Activated naive CD8-positive, alpha-beta T cell treated with anti-CD3 and anti-CD28 coated beads, Interleukin-2, amount 10 ng/mL, durations not matched to agents 7 days and 5 days (primary cell): ENCODE measurements at regions not wholly inside any gene's neighbourhood (a gene's known extent, or its start where the extent isn't known, plus 50 kb on each side); places are given as distances from the start of the nearest gene placed in this dataset.

Source experiments
- ATAC-seq: fragments of 150-1000 bp; cut with Tn5 transposase; one replicate; pipeline ENCODE4 v1.10.0; 2021; ENCODE audit warnings: low read depth, moderate library complexity
- POLR2A ChIA-PET: fragments of 350-600 bp; sonication (Branson Sonifier 250); formaldehyde crosslinking; loops from one replicate; lab custom pipeline; 2021; ENCODE audit warnings: antibody characterized with exemption; lab: Charles Lee
- DNase-seq: peaks from one replicate; pipeline ENCODE4 v3.0.0; 2021
- H3K27ac Mint-ChIP-seq: one replicate; pipeline ENCODE4 v1.8.0; 2022; ENCODE audit warnings: mild to moderate bottlenecking, mixed read lengths
- H3K27me3 Mint-ChIP-seq: one replicate; pipeline ENCODE4 v1.8.0; 2022; ENCODE audit warnings: mild to moderate bottlenecking, moderate library complexity, mixed read lengths
- H3K36me3 Mint-ChIP-seq: one replicate; pipeline ENCODE4 v1.8.0; 2021; ENCODE audit warnings: mild to moderate bottlenecking, mixed read lengths
- H3K4me1 Mint-ChIP-seq: one replicate; pipeline ENCODE4 v1.8.0; 2021; ENCODE audit warnings: mixed read lengths
- H3K4me3 Mint-ChIP-seq: one replicate; pipeline ENCODE4 v1.8.0; 2022; ENCODE audit warnings: mild to moderate bottlenecking, moderate library complexity, mixed read lengths
- H3K9me3 Mint-ChIP-seq: one replicate; pipeline ENCODE4 v1.8.0; 2021; ENCODE audit warnings: mixed read lengths

- no peaks in the 10 kb centered on the region for H3K36me3 Mint-ChIP-seq
- DNase-seq: no peak
- no peak for ATAC-seq
- no peak overlapping the region for H3K27ac Mint-ChIP-seq
- POLR2A ChIA-PET: no interaction called here
- peaks cover 4% of the 10 kb centered on the region for H3K9me3 Mint-ChIP-seq
- no peaks in the 10 kb centered on the region for H3K4me1 Mint-ChIP-seq
- no peak overlapping the region for H3K4me3 Mint-ChIP-seq
- H3K27me3 Mint-ChIP-seq: no peaks in the 10 kb centered on the region
Measured at GRCh38 chr20:12455148-12455547, 537.5 kb downstream of the BTBD3 start.

GRCh38 chr20:12458241-12458640 is 540.5 kb downstream of the BTBD3 start:
- H3K4me1 Mint-ChIP-seq: no peaks in the 10 kb centered on the region
- no peak for DNase-seq
- H3K27me3 Mint-ChIP-seq: no peaks in the 10 kb centered on the region
- POLR2A ChIA-PET: no interaction called here
- ATAC-seq: no peak
- peaks cover 1% of the 10 kb centered on the region for H3K9me3 Mint-ChIP-seq
- no peaks in the 10 kb centered on the region for H3K36me3 Mint-ChIP-seq
- H3K4me3 Mint-ChIP-seq: no peak overlapping the region
- H3K27ac Mint-ChIP-seq: no peak overlapping the region

DNA sequence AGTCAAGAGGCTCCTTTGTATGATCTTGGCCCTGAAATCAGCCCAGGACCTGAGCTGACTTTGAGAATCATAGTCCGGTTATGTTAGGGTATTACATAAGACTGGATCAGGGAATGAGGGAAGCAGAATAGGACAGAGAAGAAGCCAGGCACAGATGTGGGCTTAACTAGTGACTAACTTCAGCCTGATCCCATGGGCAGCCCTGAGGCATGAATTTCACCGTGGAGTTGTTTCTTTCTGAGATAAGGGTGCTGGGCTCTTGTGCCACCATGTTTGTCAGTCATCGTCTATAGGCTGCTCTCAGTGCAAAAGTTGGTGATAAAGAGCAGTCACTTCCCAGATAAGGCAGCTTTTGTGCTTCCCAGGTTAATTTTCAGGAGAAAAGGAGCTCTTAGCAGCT is 544.7 kb upstream of the SPTLC3 start:
- Mint-ChIP-seq H3K36me3 (no peaks in the 10 kb centered on the region), H3K27ac (no peak overlapping the region), H3K4me3 (no peak overlapping the region), H3K4me1 (no peaks in the 10 kb centered on the region), H3K9me3 (peaks cover 9% of the 10 kb centered on the region), H3K27me3 (no peaks in the 10 kb centered on the region)
- ATAC-seq (no peak), DNase-seq (no peak)
- POLR2A ChIA-PET: no interaction called here

GRCh38 chr20:12466915-12467314 is 541.9 kb upstream of the SPTLC3 start:
- Mint-ChIP-seq H3K4me3 (no peak overlapping the region), H3K27ac (no peak overlapping the region), H3K9me3 (peaks cover 9% of the 10 kb centered on the region), H3K4me1 (no peaks in the 10 kb centered on the region), H3K36me3 (no peaks in the 10 kb centered on the region), H3K27me3 (no peaks in the 10 kb centered on the region)
- no peak for ATAC-seq
- POLR2A ChIA-PET: no interaction called here
- no peak for DNase-seq

- no peak for DNase-seq
Measured at GRCh38 chr20:12467758-12468157, 541.0 kb upstream of the SPTLC3 start.

DNA sequence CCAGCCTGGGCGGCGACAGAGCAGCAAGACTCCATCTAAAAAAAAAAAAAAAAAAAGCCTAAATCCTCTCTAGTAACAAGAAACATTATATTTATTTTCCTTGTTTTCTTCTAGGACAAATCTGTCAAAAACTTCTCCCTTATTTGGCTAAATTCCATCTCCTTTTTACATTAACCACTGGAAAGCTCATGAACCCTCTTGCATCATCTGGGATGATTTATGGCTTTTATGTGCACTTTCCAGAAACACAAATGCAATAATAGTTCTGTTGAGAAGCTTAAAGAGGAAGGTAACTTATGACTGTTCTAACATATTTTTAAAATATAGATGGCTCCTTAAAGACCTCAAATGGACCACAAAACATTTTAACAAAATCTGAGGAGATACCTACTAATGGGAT is 526.1 kb upstream of the SPTLC3 start:
- POLR2A ChIA-PET: no interaction called here
- Mint-ChIP-seq H3K9me3 (peaks cover 6% of the 10 kb centered on the region), H3K4me1 (no peaks in the 10 kb centered on the region), H3K4me3 (no peak overlapping the region), H3K27ac (no peak overlapping the region), H3K36me3 (no peaks in the 10 kb centered on the region), H3K27me3 (peaks cover 1% of the 10 kb centered on the region)
- ATAC-seq (no peak), DNase-seq (no peak)

More at GRCh38 chr20:12467758-12468157, 541.0 kb upstream of the SPTLC3 start:
- H3K27me3 Mint-ChIP-seq: no peaks in the 10 kb centered on the region
- ATAC-seq: no peak
- no peak overlapping the region for H3K27ac Mint-ChIP-seq
- H3K9me3 Mint-ChIP-seq: peaks cover 9% of the 10 kb centered on the region
- no peaks in the 10 kb centered on the region for H3K36me3 Mint-ChIP-seq
- H3K4me3 Mint-ChIP-seq: no peak overlapping the region
- no peaks in the 10 kb centered on the region for H3K4me1 Mint-ChIP-seq
- POLR2A ChIA-PET: no interaction called here

DNA sequence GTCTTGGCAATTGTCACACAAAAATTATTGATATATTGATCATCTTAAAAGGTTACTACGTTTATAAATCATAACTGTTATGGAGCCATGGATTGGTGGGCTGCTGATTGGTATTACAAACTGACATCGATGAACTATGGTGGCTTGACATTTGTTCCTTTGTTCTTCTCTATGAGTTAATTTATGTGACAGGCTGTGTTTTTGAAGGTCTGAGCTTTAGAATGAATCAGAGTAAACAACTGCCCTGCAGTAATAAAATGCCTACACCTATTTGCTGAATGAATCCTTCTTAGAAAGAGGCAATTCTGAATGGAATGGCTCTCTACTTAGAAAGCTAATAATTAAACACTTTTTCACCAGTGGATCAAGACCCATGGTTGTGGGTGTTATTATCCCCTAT is 506.3 kb upstream of the SPTLC3 start:
- no peaks in the 10 kb centered on the region for H3K36me3 Mint-ChIP-seq
- peaks cover 2% of the 10 kb centered on the region for H3K9me3 Mint-ChIP-seq
- ATAC-seq (no peak), DNase-seq (no peak)
- H3K27ac Mint-ChIP-seq: no peak overlapping the region
- no peak overlapping the region for H3K4me3 Mint-ChIP-seq
- H3K4me1 Mint-ChIP-seq: no peaks in the 10 kb centered on the region
- H3K27me3 Mint-ChIP-seq: no peaks in the 10 kb centered on the region
- POLR2A ChIA-PET: no interaction called here

- ATAC-seq: no peak
- no peak overlapping the region for H3K27ac Mint-ChIP-seq
Measured at GRCh38 chr20:12504779-12505178, 504.0 kb upstream of the SPTLC3 start.

DNA sequence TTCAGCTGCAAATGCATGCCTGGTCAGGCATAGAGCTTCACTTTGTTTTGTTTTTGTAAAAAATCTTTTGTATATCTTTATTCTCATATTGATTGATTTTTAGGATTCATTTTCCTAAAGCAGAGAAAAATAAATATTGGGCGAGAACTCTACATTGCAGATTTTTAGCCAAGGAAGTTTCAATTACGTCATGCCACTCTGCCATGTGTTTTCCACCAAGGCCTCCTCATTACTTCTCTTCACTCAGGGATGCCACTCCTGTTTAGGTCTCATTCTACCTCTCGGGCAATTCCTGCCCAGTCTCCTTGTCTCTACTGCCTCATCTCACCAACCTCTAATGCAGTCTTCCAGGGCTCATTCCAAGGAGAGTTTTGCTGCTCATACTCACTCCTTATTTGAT is 497.3 kb upstream of the SPTLC3 start:
- no peak for ATAC-seq
- no peak for DNase-seq
- no peaks in the 10 kb centered on the region for H3K36me3 Mint-ChIP-seq
- peaks cover 4% of the 10 kb centered on the region for H3K9me3 Mint-ChIP-seq
- POLR2A ChIA-PET: no interaction called here
- H3K4me3 Mint-ChIP-seq: no peak overlapping the region
- H3K27me3 Mint-ChIP-seq: no peaks in the 10 kb centered on the region
- no peaks in the 10 kb centered on the region for H3K4me1 Mint-ChIP-seq
- H3K27ac Mint-ChIP-seq: no peak overlapping the region

More at GRCh38 chr20:12504779-12505178, 504.0 kb upstream of the SPTLC3 start:
- Mint-ChIP-seq H3K27me3 (no peaks in the 10 kb centered on the region), H3K4me3 (no peak overlapping the region), H3K9me3 (peaks cover 4% of the 10 kb centered on the region), H3K4me1 (no peaks in the 10 kb centered on the region), H3K36me3 (no peaks in the 10 kb centered on the region)
- DNase-seq: no peak
- POLR2A ChIA-PET: no interaction called here

GRCh38 chr20:12512755-12513154 is 496.0 kb upstream of the SPTLC3 start:
- no peaks in the 10 kb centered on the region for H3K27me3 Mint-ChIP-seq
- DNase-seq (no peak), ATAC-seq (no peak)
- no peaks in the 10 kb centered on the region for H3K36me3 Mint-ChIP-seq
- POLR2A ChIA-PET: no interaction called here
- H3K4me3 Mint-ChIP-seq: no peak overlapping the region
- no peak overlapping the region for H3K27ac Mint-ChIP-seq
- no peaks in the 10 kb centered on the region for H3K4me1 Mint-ChIP-seq
- H3K9me3 Mint-ChIP-seq: peaks cover 2% of the 10 kb centered on the region

DNA sequence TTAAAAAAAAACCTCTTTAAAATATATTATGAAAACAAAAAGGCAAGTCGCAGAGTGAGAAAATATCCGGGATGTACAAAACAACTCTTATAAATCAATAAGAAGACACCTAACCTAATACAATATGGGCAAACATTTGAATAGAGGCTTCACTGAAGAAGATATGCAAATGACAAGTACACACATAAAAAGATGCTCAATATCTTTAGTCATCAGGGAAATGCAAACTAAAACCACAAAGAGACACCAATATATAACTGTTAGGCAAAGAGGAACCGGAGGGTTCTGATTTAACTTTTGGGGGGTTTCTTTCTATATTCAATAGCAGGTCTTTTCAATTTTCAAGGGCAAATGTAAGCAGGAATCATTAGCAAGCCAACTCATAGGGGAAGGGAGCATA is 480.7 kb upstream of the SPTLC3 start:
- H3K4me1 Mint-ChIP-seq: no peaks in the 10 kb centered on the region
- H3K27ac Mint-ChIP-seq: no peak overlapping the region
- H3K9me3 Mint-ChIP-seq: peaks cover 1% of the 10 kb centered on the region
- POLR2A ChIA-PET: no interaction called here
- H3K36me3 Mint-ChIP-seq: no peaks in the 10 kb centered on the region
- ATAC-seq: no peak
- H3K4me3 Mint-ChIP-seq: no peak overlapping the region
- no peak for DNase-seq
- no peaks in the 10 kb centered on the region for H3K27me3 Mint-ChIP-seq

DNA sequence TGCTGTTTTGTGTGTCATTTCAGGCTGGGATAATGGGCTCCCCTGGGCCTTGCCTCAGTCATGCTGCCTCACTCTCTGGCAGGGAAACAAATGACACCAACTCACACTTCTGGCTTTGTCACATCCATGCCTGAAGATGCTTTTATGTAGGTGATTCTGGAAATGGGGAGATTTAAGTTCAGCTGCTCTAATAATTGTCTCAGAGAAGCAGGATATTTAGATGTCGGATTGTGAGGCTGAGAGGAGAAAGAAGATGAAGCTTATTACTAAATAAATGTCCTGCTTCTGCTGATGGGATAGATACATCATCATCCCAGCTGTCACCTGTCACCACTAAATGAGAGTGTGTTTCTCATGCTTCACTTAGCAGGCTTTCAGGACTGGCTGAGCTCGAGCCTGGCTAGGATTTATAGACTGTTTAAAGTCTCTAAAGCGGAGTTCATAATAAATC is 480.2 kb upstream of the SPTLC3 start:
- H3K4me1 Mint-ChIP-seq: no peaks in the 10 kb centered on the region
- no peaks in the 10 kb centered on the region for H3K36me3 Mint-ChIP-seq
- no peak overlapping the region for H3K27ac Mint-ChIP-seq
- no peaks in the 10 kb centered on the region for H3K27me3 Mint-ChIP-seq
- ATAC-seq (no peak), DNase-seq (no peak)
- peaks cover 1% of the 10 kb centered on the region for H3K9me3 Mint-ChIP-seq
- no peak overlapping the region for H3K4me3 Mint-ChIP-seq
- POLR2A ChIA-PET: no interaction called here

GRCh38 chr20:12531626-12532025 is 477.1 kb upstream of the SPTLC3 start:
- no peak overlapping the region for H3K27ac Mint-ChIP-seq
- no peaks in the 10 kb centered on the region for H3K4me1 Mint-ChIP-seq
- H3K27me3 Mint-ChIP-seq: no peaks in the 10 kb centered on the region
- peaks cover 1% of the 10 kb centered on the region for H3K9me3 Mint-ChIP-seq
- DNase-seq: no peak
- H3K36me3 Mint-ChIP-seq: no peaks in the 10 kb centered on the region
- POLR2A ChIA-PET: no interaction called here
- no peak for ATAC-seq
- no peak overlapping the region for H3K4me3 Mint-ChIP-seq

DNA sequence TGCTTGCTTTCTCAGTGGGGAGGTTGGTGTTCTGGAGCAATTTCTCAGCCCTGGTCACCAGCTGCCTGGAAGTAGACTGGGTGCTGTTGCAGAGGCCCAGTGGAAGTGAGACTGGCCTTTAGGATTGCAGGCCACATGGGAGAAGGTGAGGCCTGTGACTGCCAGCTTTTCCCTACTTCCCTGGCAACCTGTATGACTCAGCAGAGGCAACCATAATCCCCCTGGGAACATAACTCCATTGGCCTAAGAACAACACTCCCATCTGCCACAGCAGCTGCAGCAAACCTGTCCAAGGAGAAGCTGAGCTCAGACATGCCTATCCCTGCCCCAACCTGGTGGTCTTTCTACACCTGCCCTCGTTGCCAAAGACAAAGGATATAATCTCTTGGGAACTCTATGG is 473.5 kb upstream of the SPTLC3 start:
- peaks cover 1% of the 10 kb centered on the region for H3K9me3 Mint-ChIP-seq
- H3K4me3 Mint-ChIP-seq: no peak overlapping the region
- POLR2A ChIA-PET: no interaction called here
- H3K4me1 Mint-ChIP-seq: no peaks in the 10 kb centered on the region
- DNase-seq (no peak), ATAC-seq (no peak)
- H3K27me3 Mint-ChIP-seq: no peaks in the 10 kb centered on the region
- H3K27ac Mint-ChIP-seq: no peak overlapping the region
- H3K36me3 Mint-ChIP-seq: no peaks in the 10 kb centered on the region

DNA sequence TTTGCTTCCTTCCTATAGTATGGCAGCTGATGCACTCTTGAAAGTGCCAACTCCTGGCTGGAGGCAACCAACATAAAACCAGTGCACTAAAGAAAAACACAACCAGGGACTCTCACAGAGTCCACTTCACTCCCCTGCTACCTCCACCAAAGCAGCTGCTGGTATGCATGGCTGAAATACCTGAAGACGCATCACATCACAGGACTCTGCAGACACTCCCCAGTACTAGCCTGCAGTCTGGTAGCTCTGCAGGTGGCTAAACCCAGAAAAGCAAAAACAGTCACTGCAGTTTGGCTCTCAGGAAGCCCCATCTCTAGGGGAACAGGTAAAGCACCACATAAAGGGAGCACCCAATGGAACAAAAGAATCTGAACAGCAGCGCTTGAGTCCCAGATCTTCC is 473.0 kb upstream of the SPTLC3 start:
- Mint-ChIP-seq H3K9me3 (peaks cover 1% of the 10 kb centered on the region), H3K27me3 (no peaks in the 10 kb centered on the region), H3K4me1 (no peaks in the 10 kb centered on the region), H3K36me3 (no peaks in the 10 kb centered on the region), H3K4me3 (no peak overlapping the region), H3K27ac (no peak overlapping the region)
- no peak for DNase-seq
- ATAC-seq: no peak
- POLR2A ChIA-PET: no interaction called here
